H1 (cell line): ENCODE measurements at regions not wholly inside any gene's neighbourhood (a gene's known extent, or its start where the extent isn't known, plus 50 kb on each side); places are given as distances from the start of the nearest gene placed in this dataset.

Experiments used
- CTCF ChIA-PET: fragments of 300-600 bp; sonication (Branson Sonifier 250); formaldehyde crosslinking; loops from one replicate; lab custom pipeline; 2021; ENCODE audit not compliant: partially characterized antibody; lab: Charles Lee
- POLR2A ChIA-PET: fragments of 300-600 bp; sonication (Branson Sonifier 250); formaldehyde crosslinking; loops from one replicate; lab custom pipeline; 2021; ENCODE audit warnings: inconsistent platforms; ENCODE audit not compliant: partially characterized antibody; lab: Charles Lee
- DNase-seq, 2 experiments: peaks; one replicate each; pipeline versions ENCODE4 v3.0.0 to v3.0.0-alpha.2; 2010 to 2022; ENCODE audit warnings: low spot score in 2 of 2, low read depth in 1 of 2, mixed read lengths in 1 of 2
- FAIRE-seq: peaks from 2 replicates; lab custom pipeline; 2011; peaks lifted over from hg19 to GRCh38; lab: Jason Lieb, UNC
- H2AFZ ChIP-seq: 2 replicates; pipeline ENCODE4 v1.8.1; 2012; ENCODE audit warnings: low read length, inconsistent platforms
- H2AK5ac ChIP-seq: 2 replicates; pipeline ENCODE4 v1.6.1; 2013; ENCODE audit warnings: low read depth, low read length
- H2BK120ac ChIP-seq: replicated peaks from 2 replicates; pipeline ENCODE3; 2013; ENCODE audit warnings: low read depth, low read length, inconsistent platforms
- H2BK12ac ChIP-seq: 2 replicates; pipeline ENCODE4 v1.6.1; 2013; ENCODE audit warnings: low read depth, low read length
- H2BK15ac ChIP-seq: 2 replicates; pipeline ENCODE4 v1.6.1; 2013; ENCODE audit warnings: low read length
- H2BK20ac ChIP-seq: 2 replicates; pipeline ENCODE4 v1.6.1; 2013; ENCODE audit warnings: low read length
- H2BK5ac ChIP-seq: 2 replicates; pipeline ENCODE4 v1.6.1; 2013; ENCODE audit warnings: low read depth, low read length
- H3K14ac ChIP-seq: 2 replicates; pipeline ENCODE4 v1.6.1; 2013; ENCODE audit warnings: inconsistent platforms; ENCODE audit not compliant: insufficient read length
- H3K18ac ChIP-seq: 2 replicates; pipeline ENCODE4 v1.6.1; 2013; ENCODE audit warnings: low read length; ENCODE audit errors: extremely low read depth
- H3K23ac ChIP-seq: 2 replicates; pipeline ENCODE4 v1.6.1; 2013; ENCODE audit warnings: inconsistent platforms; ENCODE audit not compliant: insufficient read length
- H3K23me2 ChIP-seq: 2 replicates; pipeline ENCODE4 v1.6.1; 2013; ENCODE audit warnings: low read depth, low read length
- H3K27ac ChIP-seq: 2 replicates; pipeline ENCODE4 v1.6.1; 2011; ENCODE audit warnings: low read depth, low read length, inconsistent platforms
- H3K27me3 ChIP-seq, 4 experiments: replicated peaks in 1 of 4; 1 replicate in 1 of 4; 2 replicates in 3 of 4; pipeline versions ENCODE4 v1.6.1 to v1.8.1; 2011 to 2013; ENCODE audit warnings: low read length in 3 of 4, mild to moderate bottlenecking in 3 of 4, inconsistent platforms in 2 of 4, mixed read lengths in 2 of 4, moderate library complexity in 1 of 4; ENCODE audit not compliant: control insufficient read depth in 3 of 4, insufficient read depth in 3 of 4; ENCODE audit errors: extremely low read depth in 1 of 4
- H3K36me3 ChIP-seq, 4 experiments: 2 replicates each; pipeline versions ENCODE4 v1.6.1 to v1.8.1; 2011 to 2013; ENCODE audit warnings: mild to moderate bottlenecking in 4 of 4, low read length in 3 of 4, moderate library complexity in 2 of 4, control low read depth in 1 of 4, inconsistent platforms in 1 of 4; ENCODE audit not compliant: insufficient read depth in 4 of 4, control insufficient read depth in 2 of 4
- H3K4ac ChIP-seq: replicated peaks from 2 replicates; pipeline ENCODE3; 2013; ENCODE audit warnings: low read length, low read depth, mixed read lengths, inconsistent platforms; ENCODE audit not compliant: insufficient read length
- H3K4me1 ChIP-seq, 4 experiments: replicated peaks in 1 of 4; 1 replicate in 1 of 4; 2 replicates in 3 of 4; pipeline versions ENCODE4 v1.6.1 to v1.8.1; 2011 to 2013; ENCODE audit warnings: low read length in 3 of 4, inconsistent platforms in 2 of 4, mixed read lengths in 1 of 4; ENCODE audit not compliant: insufficient read depth in 4 of 4, control insufficient read depth in 3 of 4
- H3K4me2 ChIP-seq, 2 experiments: 2 replicates each; pipeline versions ENCODE4 v1.6.1 to v1.8.1; 2011 to 2013; ENCODE audit warnings: low read depth in 2 of 2, low read length in 2 of 2, control low read depth in 1 of 2, inconsistent platforms in 1 of 2, mild to moderate bottlenecking in 1 of 2; ENCODE audit not compliant: insufficient read depth in 1 of 2
- H3K4me3 ChIP-seq, 4 experiments: fragments of 200-600, 300-600 bp in 1 of 4; sonication (generic), shearing (Covaris generic), sonication (Bioruptor Twin) in 1 of 4; 2 replicates each; pipeline versions ENCODE4 v1.5.1 to v1.8.1; 2011 to 2016; ENCODE audit warnings: low read length in 4 of 4, low read depth in 3 of 4, control low read depth in 2 of 4, inconsistent platforms in 2 of 4, mild to moderate bottlenecking in 2 of 4, mixed read lengths in 1 of 4, moderate library complexity in 1 of 4; ENCODE audit not compliant: insufficient read depth in 2 of 4; ENCODE audit errors: extremely low read depth in 1 of 4
- H3K56ac ChIP-seq: replicated peaks from 2 replicates; pipeline ENCODE3; 2013; ENCODE audit warnings: low read depth, mild to moderate bottlenecking, mixed read lengths, low read length, inconsistent platforms; ENCODE audit not compliant: insufficient read length
- H3K79me1 ChIP-seq: 2 replicates; pipeline ENCODE4 v1.6.1; 2013; ENCODE audit warnings: low read depth, low read length, control low read depth
- H3K79me2 ChIP-seq, 2 experiments: 2 replicates each; pipeline versions ENCODE4 v1.6.1 to v1.8.1; 2012 to 2013; ENCODE audit warnings: low read length in 2 of 2, mild to moderate bottlenecking in 2 of 2, inconsistent platforms in 1 of 2; ENCODE audit not compliant: insufficient read depth in 2 of 2, control insufficient read depth in 1 of 2
- H3K9ac ChIP-seq, 4 experiments: replicated peaks in 1 of 4; 1 replicate in 1 of 4; 2 replicates in 3 of 4; pipeline versions ENCODE4 v1.6.1 to v1.8.1; 2011 to 2013; ENCODE audit warnings: low read depth in 3 of 4, low read length in 3 of 4, control low read depth in 2 of 4, mild to moderate bottlenecking in 2 of 4, moderate library complexity in 2 of 4, inconsistent platforms in 1 of 4; ENCODE audit errors: extremely low read depth in 1 of 4
- H3K9me3 ChIP-seq, 2 experiments: 2 replicates each; pipeline versions ENCODE4 v1.6.1 to v1.8.1; 2012 to 2013; ENCODE audit warnings: mild to moderate bottlenecking in 2 of 2, moderate library complexity in 2 of 2, control low read depth in 1 of 2, inconsistent platforms in 1 of 2, low read depth in 1 of 2, low read length in 1 of 2, mixed read lengths in 1 of 2; ENCODE audit not compliant: insufficient read depth in 2 of 2
- H4K20me1 ChIP-seq, 2 experiments: replicated peaks in 1 of 2; 2 replicates each; pipeline versions ENCODE3 to v1.8.1; 2011 to 2013; ENCODE audit warnings: inconsistent platforms in 2 of 2, low read length in 2 of 2, mild to moderate bottlenecking in 1 of 2; ENCODE audit not compliant: insufficient read depth in 2 of 2, control insufficient read depth in 1 of 2
- H4K5ac ChIP-seq: 2 replicates; pipeline ENCODE4 v1.6.1; 2013; ENCODE audit warnings: low read length, low read depth, mixed read lengths, inconsistent platforms; ENCODE audit not compliant: insufficient read length
- H4K8ac ChIP-seq: 2 replicates; pipeline ENCODE4 v1.8.0; 2013; ENCODE audit warnings: mild to moderate bottlenecking, moderate library complexity, low read length, inconsistent platforms; ENCODE audit not compliant: insufficient read depth; ENCODE audit errors: extremely low read depth
- H4K91ac ChIP-seq: replicated peaks from 2 replicates; pipeline ENCODE3; 2013; ENCODE audit warnings: low read length, mixed read lengths, inconsistent platforms; ENCODE audit not compliant: insufficient read length
- CTBP2 ChIP-seq: IDR thresholded peaks from 2 replicates; pipeline ENCODE4 v1.7.0; 2011; ENCODE audit warnings: borderline replicate concordance, mild to moderate bottlenecking, moderate library complexity, mixed read lengths, low read length; ENCODE audit not compliant: insufficient read depth, insufficient read length
- RAD21 ChIP-seq, 2 experiments: IDR thresholded peaks in 1 of 2; conservative IDR thresholded peaks in 1 of 2; 2 replicates each; pipeline ENCODE4 v1.6.1; 2011; ENCODE audit warnings: low read depth in 2 of 2, low read length in 2 of 2, improper control_type of control experiment in 1 of 2, inconsistent platforms in 1 of 2, mild to moderate bottlenecking in 1 of 2, moderate library complexity in 1 of 2
- WGBS, 2 experiments: shearing (Covaris generic) in 1 of 2; methylation state at CpG; one replicate each; pipeline versions ENCODE4 v1.1.6 to v1.1.7; 2013 to 2015; ENCODE audit warnings: low lambda C conversion rate in 2 of 2, mixed read lengths in 2 of 2, inconsistent platforms in 1 of 2, low coverage in 1 of 2, missing lambda C conversion rate in 1 of 2; ENCODE audit not compliant: insufficient replicate concordance in 2 of 2, insufficient coverage in 1 of 2, insufficient read length in 1 of 2; ENCODE audit errors: extremely low coverage in 1 of 2, missing lambda C conversion rate in 1 of 2; 5-methylcytosine and 5-hydroxymethylcytosine counted together
- TF ChIP-seq, protein P1 (sequence below), 3 experiments: IDR thresholded peaks; 1 replicate in 2 of 3; 2 replicates in 1 of 3; pipeline versions ENCODE4 v1.5.1 to v1.6.1; 2011; ENCODE audit warnings: low read length in 3 of 3, mild to moderate bottlenecking in 3 of 3, inconsistent platforms in 2 of 3, low read depth in 1 of 3, moderate library complexity in 1 of 3; ENCODE audit not compliant: insufficient read depth in 1 of 3; ENCODE audit errors: control extremely low read depth in 1 of 3

DNA sequence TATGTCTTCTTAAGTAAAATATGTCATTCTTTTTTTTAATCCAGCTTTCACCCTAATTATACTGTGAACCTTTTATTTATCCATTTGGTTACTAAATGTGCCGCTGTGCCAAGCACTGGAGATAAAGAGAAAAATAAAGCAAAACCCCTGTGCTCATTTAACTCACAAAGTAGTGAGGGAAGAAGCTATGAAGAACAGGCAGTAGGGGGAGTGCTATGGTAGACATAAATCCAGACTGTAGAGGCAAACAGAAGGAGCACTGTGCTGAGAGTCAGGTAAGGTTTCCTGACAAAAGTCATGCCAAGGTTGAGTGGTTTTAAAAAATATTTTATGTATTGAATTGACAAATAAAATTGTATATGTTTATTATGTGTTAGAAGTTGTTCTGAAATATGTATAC lies 188.5 kb upstream of the SYT10 start:
- Histone ChIP-seq H2BK12ac (no peak overlapping the region), H3K4ac (no peak overlapping the region), H3K4me2 (no peak overlapping the region), H2BK20ac (no peak overlapping the region), H3K9ac (no peak overlapping the region), H2BK5ac (no peak overlapping the region), H3K27ac (no peak overlapping the region), H3K36me3 (no peaks in the 10 kb centered on the region), H3K79me2 (no peaks in the 10 kb centered on the region), H2AFZ (no peak overlapping the region), H3K4me3 (no peak overlapping the region), H4K20me1 (no peaks in the 10 kb centered on the region), H4K8ac (no peak overlapping the region), H3K4me1 (no peaks in the 10 kb centered on the region), H3K27me3 (no peaks in the 10 kb centered on the region), H3K56ac (no peak overlapping the region), H2AK5ac (no peak overlapping the region), H3K79me1 (no peaks in the 10 kb centered on the region), H3K14ac (no peak overlapping the region)
- no peak for DNase-seq
- no peak for TF ChIP-seq CTBP2
- TF ChIP-seq RAD21 (IDR thresholded peaks at IDR 0.05 in 1 of 2, conservative IDR thresholded peaks at IDR 0.05 in 1 of 2; ENCODE audit: low read depth in 2 of 2, low read length in 2 of 2): peak; percentile 49 to 54
- TF ChIP-seq, protein P1, sequence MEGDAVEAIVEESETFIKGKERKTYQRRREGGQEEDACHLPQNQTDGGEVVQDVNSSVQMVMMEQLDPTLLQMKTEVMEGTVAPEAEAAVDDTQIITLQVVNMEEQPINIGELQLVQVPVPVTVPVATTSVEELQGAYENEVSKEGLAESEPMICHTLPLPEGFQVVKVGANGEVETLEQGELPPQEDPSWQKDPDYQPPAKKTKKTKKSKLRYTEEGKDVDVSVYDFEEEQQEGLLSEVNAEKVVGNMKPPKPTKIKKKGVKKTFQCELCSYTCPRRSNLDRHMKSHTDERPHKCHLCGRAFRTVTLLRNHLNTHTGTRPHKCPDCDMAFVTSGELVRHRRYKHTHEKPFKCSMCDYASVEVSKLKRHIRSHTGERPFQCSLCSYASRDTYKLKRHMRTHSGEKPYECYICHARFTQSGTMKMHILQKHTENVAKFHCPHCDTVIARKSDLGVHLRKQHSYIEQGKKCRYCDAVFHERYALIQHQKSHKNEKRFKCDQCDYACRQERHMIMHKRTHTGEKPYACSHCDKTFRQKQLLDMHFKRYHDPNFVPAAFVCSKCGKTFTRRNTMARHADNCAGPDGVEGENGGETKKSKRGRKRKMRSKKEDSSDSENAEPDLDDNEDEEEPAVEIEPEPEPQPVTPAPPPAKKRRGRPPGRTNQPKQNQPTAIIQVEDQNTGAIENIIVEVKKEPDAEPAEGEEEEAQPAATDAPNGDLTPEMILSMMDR (IDR thresholded peaks at IDR 0.05; ENCODE audit: control extremely low read depth in 1 of 3, insufficient read depth in 1 of 3, low read depth in 1 of 3, low read length in 3 of 3): peak in 1 of 3 experiments; percentile 36; a peak in 2 of 4 replicates
- TF ChIP-seq, all 59 proteins: peak for 2
- H2BK120ac ChIP-seq: no peak overlapping the region
- POLR2A ChIA-PET: no interaction called here
- H2BK15ac ChIP-seq: no peak overlapping the region
- no peaks in the 10 kb centered on the region for H3K9me3 ChIP-seq
- WGBS, 2 experiments: 79% methylated on average over 1 of the region's 1 CpG; no CpG with 5 or more reads in 1 of the 2 experiments
- H4K91ac ChIP-seq: no peak overlapping the region
- no peak overlapping the region for H3K23ac ChIP-seq
- CTCF ChIA-PET: interaction anchor here (0.6 to 2.2 kb wide), 3 partner anchors 22 to 310 kb away, joined by 3 to 8 read pairs (median 3); no protein-coding TSS in a partner anchor
- FAIRE-seq: peak; percentile 19
- no peak overlapping the region for H3K18ac ChIP-seq
- H4K5ac ChIP-seq: no peak overlapping the region
- peaks cover 2% of the 10 kb centered on the region; the same call in 1 of the 2 replicates for H3K23me2 ChIP-seq
